Neuronal stem cell (in vitro differentiated cells): ENCODE measurements at regions not wholly inside any gene's neighbourhood (a gene's known extent, or its start where the extent isn't known, plus 50 kb on each side); places are given as distances from the start of the nearest gene placed in this dataset.

Source experiments
- DNase-seq: peaks from one replicate; pipeline ENCODE4 v3.0.0-alpha.2; 2013; ENCODE audit warnings: low spot score
- H2AFZ ChIP-seq: one replicate; pipeline ENCODE4 v1.6.1; 2013; ENCODE audit warnings: mild to moderate bottlenecking, low read length, inconsistent platforms
- H2AK5ac ChIP-seq: 2 replicates; pipeline ENCODE4 v1.6.1; 2013; ENCODE audit warnings: low read depth, mild to moderate bottlenecking, inconsistent platforms, low read length, moderate library complexity, mixed read lengths
- H2BK120ac ChIP-seq: 2 replicates; pipeline ENCODE4 v1.6.1; 2013; ENCODE audit warnings: low read depth, mild to moderate bottlenecking, inconsistent platforms, low read length, moderate library complexity, mixed read lengths
- H2BK12ac ChIP-seq: one replicate; pipeline ENCODE4 v1.6.1; 2013; ENCODE audit warnings: low read length, inconsistent platforms
- H2BK15ac ChIP-seq: 2 replicates; pipeline ENCODE4 v1.6.1; 2013; ENCODE audit warnings: mild to moderate bottlenecking, low read length, inconsistent platforms, mixed read lengths
- H2BK5ac ChIP-seq: one replicate; pipeline ENCODE4 v1.6.1; 2013; ENCODE audit warnings: inconsistent platforms, mild to moderate bottlenecking, low read length, moderate library complexity
- H3K14ac ChIP-seq: one replicate; pipeline ENCODE4 v1.6.1; 2013; ENCODE audit warnings: low read length, inconsistent platforms
- H3K18ac ChIP-seq: 2 replicates; pipeline ENCODE4 v1.6.1; 2013; ENCODE audit warnings: low read length, inconsistent platforms
- H3K23ac ChIP-seq: 2 replicates; pipeline ENCODE4 v1.6.1; 2013; ENCODE audit warnings: low read depth, mild to moderate bottlenecking, mixed read lengths, low read length, inconsistent platforms; ENCODE audit not compliant: poor library complexity
- H3K27ac ChIP-seq: replicated peaks from 3 replicates; pipeline ENCODE4 v1.5.1; 2013; ENCODE audit warnings: low read length, inconsistent platforms
- H3K27me3 ChIP-seq, 3 experiments: 2 replicates each; pipeline ENCODE4 v1.6.1; 2013; ENCODE audit warnings: low read length in 3 of 3, mild to moderate bottlenecking in 2 of 3, inconsistent platforms in 1 of 3, low read depth in 1 of 3, mixed read lengths in 1 of 3, moderate library complexity in 1 of 3; ENCODE audit not compliant: control insufficient read depth in 3 of 3, insufficient read depth in 3 of 3
- H3K36me3 ChIP-seq, 2 donors: replicated peaks in 1 of 2; 2 replicates each; pipeline ENCODE4 v1.6.1; 2013; ENCODE audit warnings: low read length in 2 of 2; ENCODE audit not compliant: control insufficient read depth in 2 of 2, insufficient read depth in 2 of 2
- H3K4ac ChIP-seq: 2 replicates; pipeline ENCODE4 v1.6.1; 2013; ENCODE audit warnings: inconsistent platforms, mild to moderate bottlenecking, low read length, moderate library complexity
- H3K4me1 ChIP-seq, 2 donors: 1 replicate in 1 of 2; 2 replicates in 1 of 2; pipeline ENCODE4 v1.6.1; 2013; ENCODE audit warnings: low read length in 2 of 2, low read depth in 1 of 2; ENCODE audit not compliant: control insufficient read depth in 2 of 2, insufficient read depth in 1 of 2
- H3K4me2 ChIP-seq: one replicate; pipeline ENCODE4 v1.6.1; 2013; ENCODE audit warnings: mild to moderate bottlenecking, low read length, inconsistent platforms; ENCODE audit not compliant: insufficient read depth, poor library complexity, severe bottlenecking
- H3K4me3 ChIP-seq, 2 donors: 2 replicates each; pipeline ENCODE4 v1.5.1; 2013; ENCODE audit warnings: low read length in 2 of 2, mild to moderate bottlenecking in 2 of 2, inconsistent platforms in 1 of 2, moderate library complexity in 1 of 2
- H3K79me1 ChIP-seq: one replicate; pipeline ENCODE4 v1.6.1; 2013; ENCODE audit warnings: low read depth, mild to moderate bottlenecking, inconsistent platforms, low read length, moderate library complexity
- H3K9ac ChIP-seq: one replicate; pipeline ENCODE4 v1.6.1; 2013; ENCODE audit warnings: mild to moderate bottlenecking, low read depth, low read length, inconsistent platforms; ENCODE audit not compliant: poor library complexity
- H3K9me3 ChIP-seq, 2 donors: replicated peaks in 1 of 2; 2 replicates each; pipeline versions ENCODE3 to v1.6.1; 2013; ENCODE audit warnings: low read length in 2 of 2, mild to moderate bottlenecking in 2 of 2, inconsistent platforms in 1 of 2, low read depth in 1 of 2, mixed read lengths in 1 of 2, moderate library complexity in 1 of 2; ENCODE audit not compliant: control insufficient read depth in 2 of 2, insufficient read depth in 1 of 2
- H4K8ac ChIP-seq: one replicate; pipeline ENCODE4 v1.6.1; 2013; ENCODE audit warnings: low read depth, mild to moderate bottlenecking, inconsistent platforms, low read length, moderate library complexity
- H4K91ac ChIP-seq: one replicate; pipeline ENCODE4 v1.6.1; 2013; ENCODE audit warnings: low read length, low read depth, mild to moderate bottlenecking, inconsistent platforms; ENCODE audit not compliant: poor library complexity
- WGBS, 2 donors: extraction: QIAGEN DNeasy Blood & Tissue Kit; methylation state at CpG; one replicate each; pipeline ENCODE4 v1.1.7; 2013; ENCODE audit warnings: missing lambda C conversion rate in 2 of 2, mixed read lengths in 1 of 2; ENCODE audit not compliant: insufficient read length in 2 of 2, insufficient replicate concordance in 1 of 2; ENCODE audit errors: extremely low coverage in 2 of 2; 5-methylcytosine and 5-hydroxymethylcytosine counted together

- no peak overlapping the region for H3K4me2 ChIP-seq
- H3K14ac ChIP-seq, result no peak overlapping the region
- no peak overlapping the region for H2AK5ac ChIP-seq
- no peak overlapping the region for H4K8ac ChIP-seq
- peaks cover 0 to 7% of the 10 kb centered on the region in 2 donors for H3K9me3 ChIP-seq
- no peak overlapping the region for H3K23ac ChIP-seq
- H3K79me1 ChIP-seq, result no peaks in the 10 kb centered on the region
- no CpG with 5 or more reads among the region's 13 CpGs for WGBS, 2 donors
- H3K27me3 ChIP-seq, result no peaks in the 10 kb centered on the region
- DNase-seq, result no peak
- no peak overlapping the region for H3K4ac ChIP-seq
- H3K36me3 ChIP-seq, result no peaks in the 10 kb centered on the region
- no peak overlapping the region for H2BK120ac ChIP-seq
- H2BK5ac ChIP-seq, result no peak overlapping the region
- no peak overlapping the region for H2BK12ac ChIP-seq
- H3K9ac ChIP-seq, result no peak overlapping the region
- no peak overlapping the region for H2BK15ac ChIP-seq
- H4K91ac ChIP-seq, result no peak overlapping the region
- no peak overlapping the region for H3K27ac ChIP-seq
- peaks cover 9 to 41% of the 10 kb centered on the region in 2 donors for H3K4me1 ChIP-seq
- H3K4me3 ChIP-seq, result no peak overlapping the region
- H2AFZ ChIP-seq, result no peak overlapping the region
- H3K18ac ChIP-seq, result no peak overlapping the region
Measured at GRCh38 chr3:143201870-143202752, 82.5 kb downstream of the CHST2 start.

DNA sequence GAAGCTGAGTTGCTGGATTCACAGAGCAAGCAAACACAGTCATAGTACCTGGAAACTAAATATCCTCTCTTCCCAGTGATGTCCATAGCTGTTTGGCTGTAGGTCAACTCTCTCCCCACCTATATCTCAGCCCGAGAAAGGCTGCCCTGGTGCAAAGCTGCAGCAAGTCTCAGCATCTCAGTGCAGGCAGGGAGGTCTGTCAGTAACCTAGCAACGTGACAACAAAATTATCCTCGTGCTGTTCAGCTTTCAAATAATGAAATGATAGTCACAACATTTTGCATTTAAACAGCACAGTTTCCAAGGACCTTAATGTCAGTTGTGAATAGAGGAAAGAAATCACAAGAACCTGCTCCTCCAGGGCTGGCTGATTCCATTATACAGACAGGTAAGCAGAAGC, 83.6 kb downstream of the CHST2 start:
- no peak overlapping the region for H4K91ac ChIP-seq
- DNase-seq, result no peak
- H3K9ac ChIP-seq, result no peak overlapping the region
- no peak overlapping the region for H2AK5ac ChIP-seq
- H2BK120ac ChIP-seq, result no peak overlapping the region
- H3K79me1 ChIP-seq, result no peaks in the 10 kb centered on the region
- H3K36me3 ChIP-seq, result no peaks in the 10 kb centered on the region
- H4K8ac ChIP-seq, result no peak overlapping the region
- H3K18ac ChIP-seq, result no peak overlapping the region
- no peak overlapping the region for H3K14ac ChIP-seq
- no peaks in the 10 kb centered on the region for H3K27me3 ChIP-seq
- H2BK5ac ChIP-seq, result no peak overlapping the region
- no peak overlapping the region for H3K23ac ChIP-seq
- no peak overlapping the region for H3K4me3 ChIP-seq
- H2BK12ac ChIP-seq, result no peak overlapping the region
- H2AFZ ChIP-seq, result no peak overlapping the region
- no peak overlapping the region for H3K27ac ChIP-seq
- no peak overlapping the region for H2BK15ac ChIP-seq
- no peak overlapping the region for H3K4me2 ChIP-seq
- WGBS, 2 donors, result no CpG with 5 or more reads among the region's 3 CpGs
- H3K4me1 ChIP-seq, result peaks cover 17 to 46% of the 10 kb centered on the region in 2 donors
- H3K9me3 ChIP-seq, result peaks cover 0 to 7% of the 10 kb centered on the region in 2 donors
- H3K4ac ChIP-seq, result no peak overlapping the region

GRCh38 chr3:143203848-143204247, 84.3 kb downstream of the CHST2 start:
- H2BK5ac ChIP-seq, result no peak overlapping the region
- H2AK5ac ChIP-seq, result no peak overlapping the region
- H3K9me3 ChIP-seq, result peaks cover 0 to 7% of the 10 kb centered on the region in 2 donors
- H4K91ac ChIP-seq, result no peak overlapping the region
- no peak overlapping the region for H3K9ac ChIP-seq
- DNase-seq, result no peak
- H2BK120ac ChIP-seq, result no peak overlapping the region
- H3K18ac ChIP-seq, result no peak overlapping the region
- no peak overlapping the region for H2BK12ac ChIP-seq
- no peak overlapping the region for H3K4me2 ChIP-seq
- H3K27ac ChIP-seq, result no peak overlapping the region
- no peak overlapping the region for H3K14ac ChIP-seq
- no peak overlapping the region for H3K23ac ChIP-seq
- H3K79me1 ChIP-seq, result no peaks in the 10 kb centered on the region
- no CpG with 5 or more reads among the region's 3 CpGs for WGBS, 2 donors
- H3K4me3 ChIP-seq, result no peak overlapping the region
- peaks cover 17 to 46% of the 10 kb centered on the region in 2 donors for H3K4me1 ChIP-seq
- no peaks in the 10 kb centered on the region for H3K36me3 ChIP-seq
- no peak overlapping the region for H3K4ac ChIP-seq
- H2BK15ac ChIP-seq, result no peak overlapping the region
- no peak overlapping the region for H2AFZ ChIP-seq
- H4K8ac ChIP-seq, result no peak overlapping the region
- no peaks in the 10 kb centered on the region for H3K27me3 ChIP-seq

DNA sequence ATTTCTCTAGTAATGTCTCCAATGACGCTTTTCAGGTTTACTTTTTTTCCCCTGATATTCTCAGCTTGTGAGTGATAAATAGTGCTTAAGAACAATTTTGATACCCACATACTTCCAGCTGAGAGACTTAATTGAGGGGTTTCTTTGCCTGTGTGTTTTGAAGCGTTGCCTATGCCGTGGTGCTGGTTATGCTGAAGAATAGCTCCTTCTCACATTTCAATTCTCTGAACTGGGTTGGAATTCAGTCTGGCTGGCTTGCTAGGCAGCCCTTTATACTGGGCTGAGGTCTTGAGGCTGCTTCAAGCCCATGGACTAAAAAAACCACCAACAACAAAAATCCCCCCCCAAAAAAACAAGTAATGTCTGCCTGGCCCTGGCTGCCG, 87.4 kb downstream of the CHST2 start:
- Histone ChIP-seq H3K4me3 (no peak overlapping the region), H3K27ac (peak overlapping the region; percentile 83)

More for the DNA sequence above, 87.4 kb downstream of the CHST2 start:
- peaks cover 0 to 7% of the 10 kb centered on the region in 2 donors for H3K9me3 ChIP-seq
- peak; percentile 44 for DNase-seq
- H2BK12ac ChIP-seq, result no peak overlapping the region
- WGBS, 2 donors, result no CpG with 5 or more reads among the region's 4 CpGs
- H3K23ac ChIP-seq, result no peak overlapping the region
- H3K27me3 ChIP-seq, result no peaks in the 10 kb centered on the region
- H2BK15ac ChIP-seq, result no peak overlapping the region
- no peak overlapping the region for H3K9ac ChIP-seq
- H2AK5ac ChIP-seq, result no peak overlapping the region
- H3K36me3 ChIP-seq, result no peaks in the 10 kb centered on the region
- H3K18ac ChIP-seq, result no peak overlapping the region
- no peak overlapping the region for H4K91ac ChIP-seq
- H3K14ac ChIP-seq, result no peak overlapping the region
- no peak overlapping the region for H2BK5ac ChIP-seq
- peak overlapping the region; percentile 7 for H2AFZ ChIP-seq
- no peak overlapping the region for H4K8ac ChIP-seq
- no peak overlapping the region for H3K4ac ChIP-seq
- no peak overlapping the region for H3K4me2 ChIP-seq
- H2BK120ac ChIP-seq, result no peak overlapping the region
- H3K4me1 ChIP-seq, result peaks cover 11 to 34% of the 10 kb centered on the region in 2 donors
- no peaks in the 10 kb centered on the region for H3K79me1 ChIP-seq
